Endothelial cell of umbilical vein (primary cell): ENCODE measurements at regions not wholly inside any gene's neighbourhood (a gene's known extent, or its start where the extent isn't known, plus 50 kb on each side); places are given as distances from the start of the nearest gene placed in this dataset.

ENCODE experiments used
- BruUV-seq: library from RNA; stranded (reverse); fragments of 400-500 nt; replicated peaks from 2 replicates; lab custom pipeline; 2021; lab: Mats Ljungman, UMichigan
- CTCF ChIA-PET: fragments of 300-600, 350-600 bp; sonication (Branson Sonifier 250); formaldehyde crosslinking; loops from one replicate; lab custom pipeline; 2021; ENCODE audit warnings: antibody characterized with exemption, inconsistent platforms; lab: Charles Lee
- POLR2A ChIA-PET: fragments of 300-600, 350-600 bp; sonication (Branson Sonifier 250); formaldehyde crosslinking; loops from one replicate; lab custom pipeline; 2021; ENCODE audit warnings: antibody characterized with exemption, inconsistent platforms; lab: Charles Lee
- DNase-seq: peaks from one replicate; pipeline ENCODE4 v3.0.0-alpha.2; 2011; ENCODE audit warnings: low read depth, low spot score
- FAIRE-seq: peaks from 2 replicates; lab custom pipeline; 2011; peaks lifted over from hg19 to GRCh38; lab: Jason Lieb, UNC
- H2AFZ ChIP-seq: 2 replicates; pipeline ENCODE4 v1.6.0; 2012; ENCODE audit warnings: low read depth, low read length, control low read depth, inconsistent platforms
- H3K27ac ChIP-seq: 2 replicates; pipeline ENCODE4 v1.5.1; 2011; ENCODE audit warnings: low read depth, mild to moderate bottlenecking, control low read depth, low read length, moderate library complexity; ENCODE audit not compliant: insufficient read depth
- H3K27me3 ChIP-seq, 2 experiments: 2 replicates each; pipeline versions ENCODE4 v1.6.0 to v1.6.1; 2011; ENCODE audit warnings: low read length in 2 of 2, mixed read lengths in 1 of 2; ENCODE audit not compliant: control insufficient read depth in 2 of 2, insufficient read depth in 2 of 2
- H3K36me3 ChIP-seq, 2 experiments: 2 replicates in 1 of 2; 3 replicates in 1 of 2; pipeline ENCODE4 v1.5.1; 2011; ENCODE audit warnings: low read length in 2 of 2, mild to moderate bottlenecking in 1 of 2, moderate library complexity in 1 of 2; ENCODE audit not compliant: control insufficient read depth in 2 of 2, insufficient read depth in 2 of 2; ENCODE audit errors: extremely low read depth in 1 of 2
- H3K4me1 ChIP-seq: 3 replicates; pipeline ENCODE4 v1.5.1; 2011; ENCODE audit warnings: mild to moderate bottlenecking, low read length; ENCODE audit not compliant: control insufficient read depth, insufficient read depth; ENCODE audit errors: extremely low read depth
- H3K4me2 ChIP-seq: 2 replicates; pipeline ENCODE4 v1.6.1; 2011; ENCODE audit warnings: low read length, control low read depth, mixed read lengths; ENCODE audit not compliant: insufficient read depth
- H3K4me3 ChIP-seq, 3 experiments: fragments of 200-600 bp in 1 of 3; sonication (generic), shearing (Covaris generic) in 1 of 3; replicated peaks in 1 of 3; 2 replicates each; pipeline ENCODE4 v1.5.1; 2011 to 2016; ENCODE audit warnings: control low read depth in 3 of 3, low read length in 3 of 3, mild to moderate bottlenecking in 2 of 3, inconsistent platforms in 1 of 3, low read depth in 1 of 3, moderate library complexity in 1 of 3; ENCODE audit not compliant: insufficient read depth in 1 of 3
- H3K79me2 ChIP-seq: 2 replicates; pipeline ENCODE4 v1.6.0; 2012; ENCODE audit warnings: low read length, inconsistent platforms; ENCODE audit not compliant: control insufficient read depth, insufficient read depth
- H3K9ac ChIP-seq: replicated peaks from 2 replicates; pipeline ENCODE3; 2011; ENCODE audit warnings: low read length, control low read depth; ENCODE audit not compliant: insufficient read depth; ENCODE audit errors: extremely low read depth
- H3K9me1 ChIP-seq: replicated peaks from 3 replicates; pipeline ENCODE4 v1.6.0; 2011; ENCODE audit warnings: mild to moderate bottlenecking, low read length; ENCODE audit not compliant: control insufficient read depth, insufficient read depth; ENCODE audit errors: extremely low read depth
- H3K9me3 ChIP-seq: replicated peaks from 2 replicates; pipeline ENCODE4 v1.5.1; 2012; ENCODE audit warnings: low read length, inconsistent platforms; ENCODE audit not compliant: control insufficient read depth, insufficient read depth
- H4K20me1 ChIP-seq: replicated peaks from 2 replicates; pipeline ENCODE3; 2011; ENCODE audit warnings: mild to moderate bottlenecking, low read length; ENCODE audit not compliant: control insufficient read depth, insufficient read depth; ENCODE audit errors: extremely low read depth
- CTCF ChIP-seq, 2 donors: IDR thresholded peaks; 1 replicate in 1 of 2; 2 replicates in 1 of 2; pipeline ENCODE4 v1.5.1; 2011; ENCODE audit warnings: low read length in 2 of 2, mild to moderate bottlenecking in 2 of 2, moderate library complexity in 2 of 2, control low read depth in 1 of 2, inconsistent platforms in 1 of 2, low read depth in 1 of 2; ENCODE audit not compliant: insufficient read depth in 1 of 2; ENCODE audit errors: extremely low read depth in 1 of 2
- EZH2 ChIP-seq: IDR thresholded peaks from 2 replicates; pipeline ENCODE4 v1.6.1; 2012; ENCODE audit warnings: borderline replicate concordance, low read depth, mild to moderate bottlenecking, moderate library complexity, low read length, inconsistent platforms; ENCODE audit not compliant: severe bottlenecking
- FOS ChIP-seq: IDR thresholded peaks from 2 replicates; pipeline ENCODE4 v1.6.1; 2011; ENCODE audit warnings: mild to moderate bottlenecking, low read length, moderate library complexity, borderline replicate concordance; ENCODE audit not compliant: insufficient read depth
- GATA2 ChIP-seq: IDR thresholded peaks from 2 replicates; pipeline ENCODE4 v1.7.0; 2011; ENCODE audit warnings: low read depth, mild to moderate bottlenecking, moderate library complexity, mixed read lengths, low read length; ENCODE audit not compliant: insufficient read length, insufficient read depth
- JUN ChIP-seq: IDR thresholded peaks from 2 replicates; pipeline ENCODE4 v1.6.1; 2011; ENCODE audit warnings: borderline replicate concordance, low read depth; ENCODE audit not compliant: insufficient read length, insufficient read depth
- MAX ChIP-seq: IDR thresholded peaks from 2 replicates; pipeline ENCODE4 v1.6.1; 2011; ENCODE audit not compliant: insufficient read depth, insufficient read length
- MYC ChIP-seq: IDR thresholded peaks from one replicate; pipeline ENCODE4 v1.6.1; 2011; ENCODE audit warnings: mild to moderate bottlenecking, low read depth, low read length
- POLR2A ChIP-seq: IDR thresholded peaks from 2 replicates; pipeline ENCODE4 v1.6.1; 2012; ENCODE audit warnings: low read depth, mild to moderate bottlenecking, control low read depth, low read length
- POLR2AphosphoS5 ChIP-seq: IDR thresholded peaks from 2 replicates; pipeline ENCODE4 v1.6.1; 2012; ENCODE audit warnings: low read depth, mild to moderate bottlenecking, control low read depth, low read length, moderate library complexity; ENCODE audit not compliant: insufficient read depth
- dilution Hi-C: fragments of 300-500 bp; cut with MboI; formaldehyde crosslinking; loops from one replicate; pipeline ENCODE4 v1.15.0; 2019; ENCODE audit warnings: low sequenced_read_pairs; ENCODE audit not compliant: extremely low pct_ligation_motif_present
- intact Hi-C: fragments of 100-400 bp; cut with micrococcal nuclease; formaldehyde crosslinking; loops from one replicate; pipeline ENCODE4 v1.10.0; 2022

- ChIA-PET CTCF (interaction anchor here (1.5 kb wide), 1 partner anchor 770 kb away, joined by 3 read pairs; no protein-coding TSS in a partner anchor), POLR2A (no interaction called here)
- Histone ChIP-seq H3K27ac (no peak overlapping the region), H3K4me2 (no peak overlapping the region), H4K20me1 (no peaks in the 10 kb centered on the region), H3K27me3 (no peaks in the 10 kb centered on the region), H3K4me1 (no peaks in the 10 kb centered on the region), H3K9me1 (no peaks in the 10 kb centered on the region), H2AFZ (no peak overlapping the region), H3K79me2 (no peaks in the 10 kb centered on the region), H3K4me3 (no peak overlapping the region), H3K9ac (no peak overlapping the region), H3K36me3 (no peaks in the 10 kb centered on the region), H3K9me3 (no peaks in the 10 kb centered on the region)
- DNase-seq = no peak
- TF ChIP-seq JUN (no peak), MYC (no peak), POLR2AphosphoS5 (no peak), EZH2 (no peak), GATA2 (no peak), FOS (no peak), MAX (no peak), CTCF (IDR thresholded peaks at IDR 0.05; ENCODE audit: extremely low read depth in 1 of 2, insufficient read depth in 1 of 2, low read depth in 1 of 2, low read length in 2 of 2) (no peak), POLR2A (no peak)
- dilution Hi-C loops (no loop called here), intact Hi-C loops (no loop called here)
- no TSS peak for BruUV-seq
- FAIRE-seq = no peak
These were observed 599.8 kb upstream of the USP24 start for GRCh38 chr1:55814967-55815366.
